Stomach (tissue), 4 donors: ENCODE measurements at regions not wholly inside any gene's neighbourhood (a gene's known extent, or its start where the extent isn't known, plus 50 kb on each side); places are given as distances from the start of the nearest gene placed in this dataset.

Experiments used
- CTCF ChIP-seq, 7 experiments: fragments of 450-650 bp in 4 of 7; fragments of 200-600 bp in 3 of 7; sonication (generic) in 3 of 7; IDR thresholded peaks; one replicate each; pipeline ENCODE4 v1.5.1; 2016 to 2019; ENCODE audit warnings: antibody characterized with exemption in 7 of 7, control low read depth in 2 of 7, mild to moderate bottlenecking in 1 of 7
- EP300 ChIP-seq: sonication (generic); formaldehyde crosslinking; IDR thresholded peaks from one replicate; pipeline ENCODE4 v1.6.1; 2017; ENCODE audit warnings: antibody characterized with exemption
- POLR2A ChIP-seq, 4 donors: fragments of 450-650 bp; IDR thresholded peaks; one replicate each; pipeline ENCODE4 v1.6.1; 2016; ENCODE audit warnings: antibody characterized with exemption in 4 of 4, control low read depth in 2 of 4, mild to moderate bottlenecking in 1 of 4, moderate library complexity in 1 of 4
- POLR2AphosphoS5 ChIP-seq, 3 donors: sonication (generic); formaldehyde crosslinking; IDR thresholded peaks; one replicate each; pipeline ENCODE4 v1.6.1; 2016; ENCODE audit warnings: antibody characterized with exemption in 3 of 3

- TF ChIP-seq CTCF (IDR thresholded peaks at IDR 0.05) (no peak), POLR2AphosphoS5 (IDR thresholded peaks at IDR 0.05) (no peak), POLR2A (IDR thresholded peaks at IDR 0.05) (no peak), EP300 (no peak)
Observed at GRCh38 chr1:218642033-218642948, 297.2 kb downstream of the TGFB2 start.
